ENCODE measurements at regions not wholly inside any gene's neighbourhood (a gene's known extent, or its start where the extent isn't known, plus 50 kb on each side); places are given as distances from the start of the nearest gene placed in this dataset.

DNA sequence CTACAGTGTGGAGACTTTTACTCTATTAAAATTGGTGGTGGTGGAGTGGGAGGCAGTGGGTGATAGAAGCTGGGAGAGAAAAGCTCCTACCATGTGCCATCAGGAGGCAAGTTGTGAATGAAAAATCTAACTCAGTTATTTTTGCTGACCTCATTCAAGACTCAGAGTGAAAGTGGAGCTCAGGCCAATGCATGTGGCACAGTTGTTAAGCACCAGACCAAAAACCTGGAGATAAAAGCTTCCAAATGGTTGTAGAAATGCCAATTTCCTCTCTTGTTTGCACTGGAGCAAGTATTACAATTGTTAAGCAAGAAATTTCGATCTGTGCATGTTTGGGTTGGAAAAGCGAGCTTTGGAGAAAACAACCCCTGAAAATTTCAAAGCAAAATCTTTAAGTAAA, 81.5 kb upstream of the PRICKLE2 start:
- WGBS (ENCODE audit: insufficient coverage): no CpG with 5 or more reads among the region's 2 CpGs
- DNase-seq: peak; percentile 80

GRCh38 chr3:64305731-64306130, 80.5 kb upstream of the PRICKLE2 start:
- DNase-seq: no peak
- no peaks in the 10 kb centered on the region for H3K9me3 ChIP-seq (replicated peaks; ENCODE audit: control insufficient read depth, low read depth, low read length)
- WGBS (ENCODE audit: insufficient coverage): no CpG with 5 or more reads among the region's 1 CpG

More for the DNA sequence above, 81.5 kb upstream of the PRICKLE2 start:
- Histone ChIP-seq H3K4me3 (ENCODE audit: low read length) (no peak overlapping the region), H3K36me3 (ENCODE audit: control insufficient read depth, insufficient read depth, low read length) (no peaks in the 10 kb centered on the region), H3K4me1 (ENCODE audit: control insufficient read depth, insufficient read depth, low read length) (peaks cover 3% of the 10 kb centered on the region), H3K9me3 (replicated peaks; ENCODE audit: control insufficient read depth, low read depth, low read length) (no peaks in the 10 kb centered on the region), H3K27me3 (ENCODE audit: control insufficient read depth, insufficient read depth, low read length) (no peaks in the 10 kb centered on the region), H3K27ac (ENCODE audit: low read length) (no peak overlapping the region)

DNA sequence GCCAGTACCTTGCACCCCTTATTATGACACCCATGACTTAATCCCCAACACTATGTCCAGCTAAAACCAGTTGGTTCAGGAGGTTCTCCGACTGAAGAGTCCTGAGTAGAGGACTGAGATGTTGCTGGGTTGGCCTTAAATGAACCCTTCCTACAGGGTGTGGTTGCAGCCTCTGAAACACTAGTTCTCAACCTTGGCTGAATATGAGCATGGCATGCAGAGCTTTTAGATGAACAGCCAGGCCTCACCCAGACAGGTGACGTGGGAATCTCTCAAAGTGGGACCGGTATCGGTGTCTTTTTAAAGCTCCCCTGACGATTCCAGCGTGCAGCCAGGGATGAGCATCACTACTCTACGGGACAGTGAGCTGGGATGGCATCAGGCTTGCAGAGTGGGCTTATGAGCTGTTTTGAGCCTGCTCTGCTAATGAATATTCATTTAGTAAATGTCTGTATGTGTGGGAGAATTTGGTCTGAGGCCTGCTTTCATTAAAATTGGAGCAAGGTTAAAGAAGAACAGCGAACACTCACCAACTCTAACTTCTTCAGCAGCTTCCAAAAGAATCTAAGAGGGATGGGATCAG, 79.7 kb upstream of the PRICKLE2 start:
- H3K4me3 ChIP-seq (ENCODE audit: low read length): no peak overlapping the region
- DNase-seq: no peak
- WGBS (ENCODE audit: insufficient coverage): 87% methylated on average over 6 of the region's 8 CpGs
- no peaks in the 10 kb centered on the region for H3K27me3 ChIP-seq (ENCODE audit: control insufficient read depth, insufficient read depth, low read length)
- H3K9me3 ChIP-seq (replicated peaks; ENCODE audit: control insufficient read depth, low read depth, low read length): no peaks in the 10 kb centered on the region
- no peaks in the 10 kb centered on the region for H3K36me3 ChIP-seq (ENCODE audit: control insufficient read depth, insufficient read depth, low read length)
- H3K27ac ChIP-seq (ENCODE audit: low read length): no peak overlapping the region
- no peaks in the 10 kb centered on the region for H3K4me1 ChIP-seq (ENCODE audit: control insufficient read depth, insufficient read depth, low read length)

More at GRCh38 chr3:64305731-64306130, 80.5 kb upstream of the PRICKLE2 start:
- H3K27me3 ChIP-seq (ENCODE audit: control insufficient read depth, insufficient read depth, low read length): no peaks in the 10 kb centered on the region
- H3K36me3 ChIP-seq (ENCODE audit: control insufficient read depth, insufficient read depth, low read length): no peaks in the 10 kb centered on the region
- no peak overlapping the region for H3K27ac ChIP-seq (ENCODE audit: low read length)
- H3K4me3 ChIP-seq (ENCODE audit: low read length): no peak overlapping the region
- no peaks in the 10 kb centered on the region for H3K4me1 ChIP-seq (ENCODE audit: control insufficient read depth, insufficient read depth, low read length)

- H3K4me1 ChIP-seq (ENCODE audit: control insufficient read depth, insufficient read depth, low read length): no peaks in the 10 kb centered on the region
- H3K4me3 ChIP-seq (ENCODE audit: low read length): no peak overlapping the region
- no peaks in the 10 kb centered on the region for H3K36me3 ChIP-seq (ENCODE audit: control insufficient read depth, insufficient read depth, low read length)
- H3K9me3 ChIP-seq (replicated peaks; ENCODE audit: control insufficient read depth, low read depth, low read length): no peaks in the 10 kb centered on the region
- no peaks in the 10 kb centered on the region for H3K27me3 ChIP-seq (ENCODE audit: control insufficient read depth, insufficient read depth, low read length)
- 89% methylated on average over 5 of the region's 6 CpGs for WGBS (ENCODE audit: insufficient coverage)
- H3K27ac ChIP-seq (ENCODE audit: low read length): no peak overlapping the region
- no peak for DNase-seq
Measured at GRCh38 chr3:64303881-64304280, 78.6 kb upstream of the PRICKLE2 start.

DNA sequence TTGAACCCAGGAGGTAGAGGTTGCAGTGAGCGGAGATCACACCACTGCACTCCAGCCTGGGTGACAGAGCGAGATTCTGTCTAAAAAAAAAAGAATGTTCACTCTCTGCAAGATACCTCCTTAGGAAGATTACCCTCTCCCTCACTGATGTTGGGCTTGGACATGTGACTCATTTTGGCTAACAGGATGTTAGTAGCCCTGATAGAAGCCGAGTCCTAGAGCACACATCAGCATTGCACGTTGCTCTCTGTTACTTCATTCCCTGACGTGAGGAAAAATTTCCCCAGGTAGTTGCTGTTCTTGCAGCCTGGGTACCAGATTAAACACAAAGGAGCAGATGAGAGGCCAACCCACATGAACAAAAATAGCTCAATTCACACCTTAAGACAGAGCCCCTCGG, 78.1 kb upstream of the PRICKLE2 start:
- no peaks in the 10 kb centered on the region for H3K27me3 ChIP-seq (ENCODE audit: control insufficient read depth, insufficient read depth, low read length)
- H3K27ac ChIP-seq (ENCODE audit: low read length): no peak overlapping the region
- H3K36me3 ChIP-seq (ENCODE audit: control insufficient read depth, insufficient read depth, low read length): no peaks in the 10 kb centered on the region
- H3K4me3 ChIP-seq (ENCODE audit: low read length): no peak overlapping the region
- no peak for DNase-seq
- WGBS (ENCODE audit: insufficient coverage): 100% methylated on average over 2 of the region's 6 CpGs
- no peaks in the 10 kb centered on the region for H3K9me3 ChIP-seq (replicated peaks; ENCODE audit: control insufficient read depth, low read depth, low read length)
- H3K4me1 ChIP-seq (ENCODE audit: control insufficient read depth, insufficient read depth, low read length): no peaks in the 10 kb centered on the region

DNA sequence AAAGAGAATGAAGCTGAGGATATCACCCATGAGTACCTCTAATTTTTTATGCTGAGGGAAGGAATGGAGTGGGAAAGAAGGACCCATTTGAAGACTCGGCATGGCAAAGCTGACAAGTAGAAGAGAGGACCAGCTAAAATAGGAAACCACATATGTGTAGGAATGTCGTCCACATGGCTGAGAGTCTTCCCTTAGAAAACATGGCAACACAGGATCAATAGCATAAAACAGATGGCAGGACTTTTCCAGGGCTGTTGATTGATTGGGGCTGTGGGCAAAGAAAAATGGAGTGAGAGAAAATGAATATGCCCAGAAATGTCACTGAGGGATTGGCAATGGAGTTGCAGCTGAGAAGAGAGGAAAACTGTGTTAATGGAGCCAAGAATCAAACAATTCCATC, 76.2 kb upstream of the PRICKLE2 start:
- Histone ChIP-seq H3K27me3 (ENCODE audit: control insufficient read depth, insufficient read depth, low read length) (no peaks in the 10 kb centered on the region), H3K27ac (ENCODE audit: low read length) (no peak overlapping the region), H3K9me3 (replicated peaks; ENCODE audit: control insufficient read depth, low read depth, low read length) (peaks cover 9% of the 10 kb centered on the region), H3K4me1 (ENCODE audit: control insufficient read depth, insufficient read depth, low read length) (no peaks in the 10 kb centered on the region), H3K36me3 (ENCODE audit: control insufficient read depth, insufficient read depth, low read length) (no peaks in the 10 kb centered on the region), H3K4me3 (ENCODE audit: low read length) (no peak overlapping the region)
- no CpG with 5 or more reads among the region's 2 CpGs for WGBS (ENCODE audit: insufficient coverage)
- DNase-seq: no peak

DNA sequence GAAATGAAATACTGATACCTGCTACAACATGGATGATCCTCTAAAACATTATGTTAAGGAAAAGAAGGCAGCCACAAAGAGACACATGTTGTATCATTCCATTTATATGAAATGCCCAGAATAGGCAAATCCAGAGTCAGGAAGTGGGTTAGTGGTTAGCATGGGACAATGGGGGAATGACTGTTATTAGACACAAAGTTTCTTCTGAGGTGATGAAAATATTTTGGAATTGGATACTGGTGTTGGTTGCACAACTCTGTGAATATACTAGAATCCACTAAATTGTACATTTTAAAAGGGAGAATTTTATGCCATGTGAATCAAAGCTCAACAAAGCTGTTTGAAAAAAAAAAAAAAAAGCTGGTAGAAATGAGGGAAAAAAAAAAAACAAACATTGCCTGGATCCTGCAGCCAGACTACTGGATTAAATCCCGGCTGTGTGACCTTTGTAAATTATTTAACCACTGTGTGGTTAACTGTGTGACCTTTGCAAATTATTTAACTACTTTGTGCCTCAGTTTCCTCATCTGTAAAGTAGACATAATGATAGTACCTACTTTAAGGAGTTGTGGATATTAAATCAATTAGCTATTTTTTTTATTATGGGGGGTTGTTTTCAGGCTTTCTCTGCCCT, 75.6 kb upstream of the PRICKLE2 start:
- H3K4me1 ChIP-seq (ENCODE audit: control insufficient read depth, insufficient read depth, low read length): no peaks in the 10 kb centered on the region
- no peaks in the 10 kb centered on the region for H3K36me3 ChIP-seq (ENCODE audit: control insufficient read depth, insufficient read depth, low read length)
- DNase-seq: no peak
- H3K27ac ChIP-seq (ENCODE audit: low read length): no peak overlapping the region
- peaks cover 9% of the 10 kb centered on the region for H3K9me3 ChIP-seq (replicated peaks; ENCODE audit: control insufficient read depth, low read depth, low read length)
- no peaks in the 10 kb centered on the region for H3K27me3 ChIP-seq (ENCODE audit: control insufficient read depth, insufficient read depth, low read length)
- no peak overlapping the region for H3K4me3 ChIP-seq (ENCODE audit: low read length)
- WGBS (ENCODE audit: insufficient coverage): no CpG with 5 or more reads among the region's 1 CpG

GRCh38 chr3:64299206-64299605, 73.9 kb upstream of the PRICKLE2 start:
- no peak overlapping the region for H3K27ac ChIP-seq (ENCODE audit: low read length)
- no peak overlapping the region for H3K4me3 ChIP-seq (ENCODE audit: low read length)
- no CpG with 5 or more reads among the region's 1 CpG for WGBS (ENCODE audit: insufficient coverage)
- H3K36me3 ChIP-seq (ENCODE audit: control insufficient read depth, insufficient read depth, low read length): no peaks in the 10 kb centered on the region
- H3K9me3 ChIP-seq (replicated peaks; ENCODE audit: control insufficient read depth, low read depth, low read length): peaks cover 9% of the 10 kb centered on the region
- no peak for DNase-seq
- no peaks in the 10 kb centered on the region for H3K27me3 ChIP-seq (ENCODE audit: control insufficient read depth, insufficient read depth, low read length)
- H3K4me1 ChIP-seq (ENCODE audit: control insufficient read depth, insufficient read depth, low read length): no peaks in the 10 kb centered on the region

DNA sequence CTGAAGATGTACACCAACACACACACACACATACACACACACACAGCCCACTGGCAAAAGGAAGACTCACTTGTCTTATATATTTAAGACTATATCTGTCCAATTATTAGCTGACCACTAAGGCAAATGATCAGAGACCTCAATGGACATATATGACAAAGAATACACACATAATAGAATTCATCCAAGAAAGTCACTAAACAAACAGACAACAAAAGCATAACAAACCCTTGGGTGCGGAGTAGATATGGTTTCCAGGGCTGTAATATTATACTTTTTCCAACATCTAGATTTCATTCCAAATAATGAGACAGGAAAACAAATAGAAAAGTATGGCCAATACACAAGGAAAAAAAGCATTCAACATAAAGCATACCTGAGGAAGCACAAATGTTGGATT, 72.3 kb upstream of the PRICKLE2 start:
- no peak for DNase-seq

DNA sequence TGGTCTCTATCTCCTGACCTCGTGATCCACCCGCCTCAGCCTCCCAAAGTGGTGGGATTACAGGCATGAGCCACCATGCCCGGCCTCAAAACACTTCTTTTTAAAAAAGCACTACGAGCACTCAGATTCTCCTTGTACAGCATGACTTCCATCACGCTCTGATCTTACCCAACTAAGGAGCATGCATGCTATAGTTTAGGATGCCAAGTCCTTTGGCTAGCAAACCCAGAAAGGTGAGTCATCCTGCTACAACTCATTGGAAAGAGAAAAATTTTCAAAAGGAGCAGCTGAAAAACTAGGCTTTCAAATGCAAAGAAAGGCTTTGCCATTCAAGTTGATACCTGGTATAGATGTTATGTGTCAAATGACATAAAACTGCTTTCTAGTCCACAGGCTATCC, 70.3 kb upstream of the PRICKLE2 start:
- DNase-seq: peak; percentile 85
- Histone ChIP-seq H3K27ac (ENCODE audit: low read length) (no peak overlapping the region), H3K9me3 (replicated peaks; ENCODE audit: control insufficient read depth, low read depth, low read length) (peaks cover 9% of the 10 kb centered on the region), H3K27me3 (ENCODE audit: control insufficient read depth, insufficient read depth, low read length) (no peaks in the 10 kb centered on the region), H3K36me3 (ENCODE audit: control insufficient read depth, insufficient read depth, low read length) (no peaks in the 10 kb centered on the region), H3K4me1 (ENCODE audit: control insufficient read depth, insufficient read depth, low read length) (peaks cover 10% of the 10 kb centered on the region), H3K4me3 (ENCODE audit: low read length) (no peak overlapping the region)
- 90% methylated on average over 3 of the region's 5 CpGs for WGBS (ENCODE audit: insufficient coverage)

More for the DNA sequence above, 72.3 kb upstream of the PRICKLE2 start:
- Histone ChIP-seq H3K27ac (ENCODE audit: low read length) (no peak overlapping the region), H3K36me3 (ENCODE audit: control insufficient read depth, insufficient read depth, low read length) (no peaks in the 10 kb centered on the region), H3K9me3 (replicated peaks; ENCODE audit: control insufficient read depth, low read depth, low read length) (peaks cover 9% of the 10 kb centered on the region), H3K27me3 (ENCODE audit: control insufficient read depth, insufficient read depth, low read length) (no peaks in the 10 kb centered on the region), H3K4me3 (ENCODE audit: low read length) (no peak overlapping the region), H3K4me1 (ENCODE audit: control insufficient read depth, insufficient read depth, low read length) (no peaks in the 10 kb centered on the region)
- no CpG with 5 or more reads among the region's 1 CpG for WGBS (ENCODE audit: insufficient coverage)
